K562 (cell line): ENCODE measurements at regions not wholly inside any gene's neighbourhood (a gene's known extent, or its start where the extent isn't known, plus 50 kb on each side); places are given as distances from the start of the nearest gene placed in this dataset.

ENCODE experiments used
- ATAC-seq: fragments of 200-7000 bp; cut with Tn5 transposase; 3 replicates; pipeline ENCODE4 v1.9.1; 2020; ENCODE audit warnings: moderate library complexity
- BruUV-seq: library from RNA; stranded (reverse); fragments of 400-500 nt; replicated peaks from 2 replicates; lab custom pipeline; 2021; lab: Mats Ljungman, UMichigan
- CTCF ChIA-PET: fragments of 300-600 bp; formaldehyde crosslinking; extraction: SDS; loops from one replicate; lab custom pipeline; 2021; ENCODE audit warnings: low intra/inter-chr PET ratio; lab: Yijun Ruan, JAX
- POLR2A ChIA-PET: fragments of 300-600, 350-650 bp; sonication (Branson Sonifier 250); formaldehyde crosslinking; extraction: SDS; loops from one replicate; lab custom pipeline; 2021; ENCODE audit warnings: antibody characterized with exemption, inconsistent platforms; lab: Yijun Ruan, JAX
- DNase-seq, 4 experiments: peaks; one replicate each; pipeline versions ENCODE4 v3.0.0 to v3.0.0-alpha.2; 2011 to 2018; ENCODE audit warnings: low spot score in 3 of 4, mixed read lengths in 3 of 4; ENCODE audit errors: extremely low read depth in 1 of 4
- FAIRE-seq: peaks from 2 replicates; lab custom pipeline; 2011; peaks lifted over from hg19 to GRCh38; lab: Jason Lieb, UNC
- H2AFZ ChIP-seq: 2 replicates; pipeline ENCODE4 v1.6.0; 2011; ENCODE audit warnings: low read depth, low read length, control low read depth, inconsistent platforms
- H3K27ac ChIP-seq: fragments of 200-600 bp; 3 replicates; pipeline ENCODE4 v1.8.0; 2011; ENCODE audit warnings: low read depth, mild to moderate bottlenecking, control low read depth, inconsistent platforms, low read length, moderate library complexity, mixed read lengths; ENCODE audit errors: extremely low read depth
- H3K27me3 ChIP-seq, 2 experiments: fragments of 300-600 bp in 1 of 2; 2 replicates in 1 of 2; 3 replicates in 1 of 2; pipeline versions ENCODE4 v1.6.0 to v1.8.0; 2011; ENCODE audit warnings: inconsistent platforms in 2 of 2, low read length in 2 of 2, mild to moderate bottlenecking in 1 of 2, mixed read lengths in 1 of 2, moderate library complexity in 1 of 2; ENCODE audit not compliant: control insufficient read depth in 2 of 2, insufficient read depth in 2 of 2
- H3K36me3 ChIP-seq: fragments of 300-600 bp; 3 replicates; pipeline ENCODE4 v1.8.0; 2011; ENCODE audit warnings: mild to moderate bottlenecking, low read length, inconsistent platforms; ENCODE audit not compliant: control insufficient read depth, insufficient read depth
- H3K4me1 ChIP-seq, 2 experiments: fragments of 200-600 bp in 1 of 2; replicated peaks in 1 of 2; 2 replicates in 1 of 2; 3 replicates in 1 of 2; pipeline versions ENCODE4 v1.5.1 to v1.8.0; 2011; ENCODE audit warnings: inconsistent platforms in 2 of 2, low read length in 2 of 2, mild to moderate bottlenecking in 1 of 2, mixed read lengths in 1 of 2, moderate library complexity in 1 of 2; ENCODE audit not compliant: control insufficient read depth in 2 of 2, insufficient read depth in 2 of 2
- H3K4me2 ChIP-seq: 2 replicates; pipeline ENCODE4 v1.6.1; 2011; ENCODE audit warnings: low read length, control low read depth, inconsistent platforms, mixed read lengths; ENCODE audit not compliant: insufficient read depth
- H3K4me3 ChIP-seq: fragments of 200-600 bp; sonication (generic), shearing (Covaris generic); 2 replicates; pipeline ENCODE4 v1.5.1; 2016; ENCODE audit warnings: control low read depth, inconsistent platforms
- H3K79me2 ChIP-seq: fragments of 200-600 bp; 3 replicates; pipeline ENCODE4 v1.8.0; 2011; ENCODE audit warnings: low read length, inconsistent platforms; ENCODE audit not compliant: control insufficient read depth, insufficient read depth
- H3K9ac ChIP-seq, 2 experiments: 2 replicates each; pipeline versions ENCODE4 v1.6.0 to v1.6.1; 2011; ENCODE audit warnings: low read depth in 2 of 2, low read length in 2 of 2, control low read depth in 1 of 2, inconsistent platforms in 1 of 2, mild to moderate bottlenecking in 1 of 2, mixed read lengths in 1 of 2; ENCODE audit not compliant: insufficient read depth in 1 of 2
- H3K9me1 ChIP-seq: one replicate; pipeline ENCODE4 v1.6.0; 2011; ENCODE audit warnings: inconsistent platforms, mild to moderate bottlenecking, low read length, moderate library complexity; ENCODE audit not compliant: control insufficient read depth, insufficient read depth
- H3K9me3 ChIP-seq: replicated peaks from 2 replicates; pipeline ENCODE4 v1.5.1; 2011; ENCODE audit warnings: low read depth, low read length, inconsistent platforms; ENCODE audit not compliant: control insufficient read depth, insufficient read depth
- H4K20me1 ChIP-seq: replicated peaks from 2 replicates; pipeline ENCODE4 v1.6.1; 2011; ENCODE audit warnings: low read length, inconsistent platforms, mixed read lengths; ENCODE audit not compliant: control insufficient read depth, insufficient read depth
- CCAR2 ChIP-seq: fragments of 200-400 bp; formaldehyde crosslinking; IDR thresholded peaks from 2 replicates; pipeline ENCODE4 v1.6.1; 2017; ENCODE audit warnings: mild to moderate bottlenecking, low read depth, low read length
- GABPB1 ChIP-seq: sonication (generic); formaldehyde crosslinking; IDR thresholded peaks from 2 replicates; pipeline ENCODE4 v1.8.0; 2022; ENCODE audit warnings: mild to moderate bottlenecking, missing genetic modification reagents
- GTF2A2 ChIP-seq: IDR thresholded peaks from 2 replicates; pipeline ENCODE4 v1.6.1; 2016; ENCODE audit warnings: mild to moderate bottlenecking, missing genetic modification characterization, missing compliant biosample characterization
- GTF2B ChIP-seq: IDR thresholded peaks from 2 replicates; pipeline ENCODE4 v1.6.1; 2011; ENCODE audit not compliant: insufficient read length; ENCODE audit errors: extremely low read depth
- MLX ChIP-seq, 2 experiments: fragments of 450-650 bp in 1 of 2; sonication (generic) in 1 of 2; formaldehyde crosslinking; conservative IDR thresholded peaks; 2 replicates each; pipeline versions ENCODE4 v1.4.0 to v1.8.1; 2020 to 2022; ENCODE audit warnings: mild to moderate bottlenecking in 1 of 2, missing genetic modification reagents in 1 of 2
- NFXL1 ChIP-seq: fragments of 450-650 bp; formaldehyde crosslinking; IDR thresholded peaks from 2 replicates; pipeline ENCODE4 v1.4.0; 2021; ENCODE audit warnings: mild to moderate bottlenecking
- RFX5 ChIP-seq: IDR thresholded peaks from 2 replicates; pipeline ENCODE4 v1.6.1; 2011; ENCODE audit warnings: low read depth, mild to moderate bottlenecking, improper control_type of control experiment, low read length
- TAF15 ChIP-seq: fragments of 200-400 bp; formaldehyde crosslinking; IDR thresholded peaks from 2 replicates; pipeline ENCODE4 v1.6.1; 2017; ENCODE audit warnings: mild to moderate bottlenecking, low read depth, low read length, moderate library complexity
- XRCC4 ChIP-seq: IDR thresholded peaks from one replicate; pipeline ENCODE4 v1.6.1; 2011; ENCODE audit not compliant: insufficient read depth, insufficient read length; ENCODE audit errors: extremely low read depth
- ZNF175 ChIP-seq: fragments of 200-800 bp; sonication (Bioruptor generic); IDR thresholded peaks from 2 replicates; pipeline ENCODE4 v1.6.1; 2016; ENCODE audit warnings: low read depth, mild to moderate bottlenecking, missing genetic modification characterization, missing compliant biosample characterization
- ZNF280A ChIP-seq: fragments of 450-650 bp; IDR thresholded peaks from 2 replicates; pipeline ENCODE4 v1.6.1; 2018; ENCODE audit warnings: mild to moderate bottlenecking, low read depth; ENCODE audit not compliant: partially characterized antibody
- WGBS: fragments of 100-300 bp; shearing (Covaris generic); methylation state at CpG from one replicate; pipeline ENCODE4 v1.1.6; 2016; ENCODE audit warnings: low coverage, mixed read lengths; ENCODE audit not compliant: insufficient coverage; ENCODE audit errors: missing lambda C conversion rate; 5-methylcytosine and 5-hydroxymethylcytosine counted together
- in situ Hi-C: fragments of 300-500 bp; cut with MboI; formaldehyde crosslinking; loops from 4 replicates; pipeline ENCODE4 v1.15.0; 2018; ENCODE audit warnings: inconsistent platforms, mixed read lengths
- intact Hi-C: fragments of 100-400 bp; cut with micrococcal nuclease; formaldehyde crosslinking; loops from 2 replicates; pipeline ENCODE4 v1.14.2; 2022

GRCh38 chr16:64094181-64094965 lies 1027.5 kb downstream of the CDH11 start:
- Histone ChIP-seq H3K9me1 (no peaks in the 10 kb centered on the region), H3K36me3 (no peaks in the 10 kb centered on the region), H3K4me1 (no peaks in the 10 kb centered on the region), H2AFZ (no peak overlapping the region), H3K27ac (no peak overlapping the region), H3K9ac (no peak overlapping the region), H4K20me1 (no peaks in the 10 kb centered on the region), H3K9me3 (no peaks in the 10 kb centered on the region), H3K4me3 (no peak overlapping the region), H3K79me2 (no peaks in the 10 kb centered on the region), H3K4me2 (no peak overlapping the region), H3K27me3 (no peaks in the 10 kb centered on the region)
- ChIA-PET POLR2A (no interaction called here), CTCF (no interaction called here)
- in situ Hi-C loops = no loop called here
- whole genome bisulfite sequencing = 0% methylated on average over 4 of the region's 4 CpGs
- ATAC-seq = no peak
- BruUV-seq = no TSS peak
- TF ChIP-seq GTF2A2 (no peak), ZNF175 (CRISPR knock-in tag) (no peak), MLX (CRISPR knock-in tag; conservative IDR thresholded peaks at IDR 0.05) (no peak), ZNF280A (no peak), RFX5 (no peak), CCAR2 (no peak), GTF2B (no peak), TAF15 (no peak), NFXL1 (no peak), XRCC4 (no peak), GABPB1 (CRISPR knock-in tag) (no peak)
- DNase-seq = no peak
- FAIRE-seq = no peak
- intact Hi-C loops = no loop called here
